ENCODE measurements at regions not wholly inside any gene's neighbourhood (a gene's known extent, or its start where the extent isn't known, plus 50 kb on each side); places are given as distances from the start of the nearest gene placed in this dataset.
"Not testable (repeated sequence)": the region's sequence is repeated elsewhere in the genome, so short reads cannot be mapped to it uniquely, and the experiment has no call there.

- DNase-seq: no peak
These were observed 170.4 kb downstream of the PTPRC start for GRCh38 chr1:198809247-198809646.

- no peak for DNase-seq
These were observed 172.6 kb downstream of the PTPRC start for GRCh38 chr1:198811449-198811848.

- DNase-seq: no peak
These were observed 184.8 kb downstream of the PTPRC start for GRCh38 chr1:198823626-198824025.

DNA sequence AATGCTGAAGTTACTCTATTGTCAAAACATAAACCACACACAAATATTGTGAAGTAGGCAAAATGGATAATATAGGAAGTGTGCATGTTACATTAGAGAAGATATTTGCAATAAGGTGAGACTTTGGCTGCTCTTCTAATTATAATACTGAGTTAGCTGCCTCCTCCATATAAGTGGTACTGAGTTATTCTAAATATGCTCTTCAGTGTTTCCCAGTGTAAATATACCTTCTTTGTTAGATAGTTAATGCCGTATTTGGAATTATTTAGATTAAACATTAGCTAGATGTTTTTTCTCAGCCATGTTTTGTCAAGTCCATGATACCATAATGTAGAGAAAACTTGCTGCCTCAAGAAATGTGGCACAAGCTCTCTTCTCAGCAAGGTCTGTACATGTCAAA lies 186.4 kb downstream of the PTPRC start:
- no peak for DNase-seq

DNA sequence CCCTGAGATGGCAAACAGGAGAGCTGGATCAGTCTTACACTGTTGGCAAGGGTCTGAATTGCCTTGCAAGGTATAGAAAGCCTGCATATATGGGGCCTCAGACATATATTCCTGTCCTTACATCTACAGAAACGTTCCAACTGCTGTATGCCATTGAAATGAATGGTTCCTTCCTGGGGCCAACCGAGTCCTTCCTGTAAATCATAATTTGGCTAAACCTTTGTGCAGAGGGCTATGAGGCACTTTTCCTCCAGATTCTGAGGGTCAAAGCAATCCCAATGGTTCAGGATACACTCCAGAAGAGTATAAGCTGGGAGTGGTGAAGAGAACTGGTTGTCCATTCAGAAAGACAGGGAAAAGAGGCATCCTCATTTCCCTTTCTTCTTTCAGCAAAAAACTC lies 190.5 kb downstream of the PTPRC start:
- DNase-seq: no peak

GRCh38 chr1:198829944-198830343 lies 191.1 kb downstream of the PTPRC start:
- DNase-seq: no peak

- DNase-seq: no peak
These were observed 191.6 kb downstream of the PTPRC start for GRCh38 chr1:198830412-198830811.

- no peak for DNase-seq
These were observed 195.1 kb downstream of the PTPRC start for GRCh38 chr1:198833706-198834503.

DNA sequence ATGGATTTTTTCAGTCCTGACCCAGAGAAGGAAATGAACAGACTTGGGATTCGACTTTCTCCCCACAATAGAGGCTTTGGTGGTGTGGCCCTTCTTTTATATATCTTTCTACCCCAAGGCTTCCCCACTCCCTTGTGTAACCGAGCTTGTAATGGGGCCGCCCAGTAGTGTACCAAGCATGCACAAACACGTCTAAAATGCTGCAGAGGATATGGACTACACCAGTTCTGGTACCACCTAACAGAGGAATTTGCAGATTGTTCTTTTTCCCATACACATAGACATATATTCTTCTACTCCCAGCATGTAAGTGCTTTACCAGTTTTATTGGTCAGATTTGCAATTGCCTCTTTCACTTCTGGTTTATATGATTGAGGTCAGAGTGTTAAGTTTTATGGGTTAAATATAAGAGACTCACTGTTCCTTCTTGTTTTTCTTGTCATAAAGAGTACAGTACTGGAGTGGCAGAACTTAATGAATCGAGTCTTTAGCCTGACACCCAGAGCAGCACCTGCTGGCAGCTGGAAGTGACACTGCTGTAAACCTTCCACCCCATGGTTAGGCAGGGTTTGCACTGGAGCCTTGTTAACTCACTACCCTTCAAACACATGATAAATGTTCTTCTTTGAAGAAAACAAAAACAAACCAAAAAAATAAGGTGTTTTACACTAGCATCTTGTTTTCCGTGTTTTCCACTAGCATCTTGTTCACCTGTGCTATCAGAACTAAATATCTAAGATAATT lies 198.6 kb downstream of the PTPRC start:
- no peak for DNase-seq

GRCh38 chr1:198838022-198838342 lies 199.1 kb downstream of the PTPRC start:
- DNase-seq: no peak

GRCh38 chr1:198841477-198841876 lies 202.6 kb downstream of the PTPRC start:
- DNase-seq: no peak

- no peak for DNase-seq
These were observed 203.8 kb downstream of the PTPRC start for GRCh38 chr1:198842686-198843085.

- DNase-seq: no peak
These were observed 206.4 kb downstream of the PTPRC start for GRCh38 chr1:198845271-198845670.

DNA sequence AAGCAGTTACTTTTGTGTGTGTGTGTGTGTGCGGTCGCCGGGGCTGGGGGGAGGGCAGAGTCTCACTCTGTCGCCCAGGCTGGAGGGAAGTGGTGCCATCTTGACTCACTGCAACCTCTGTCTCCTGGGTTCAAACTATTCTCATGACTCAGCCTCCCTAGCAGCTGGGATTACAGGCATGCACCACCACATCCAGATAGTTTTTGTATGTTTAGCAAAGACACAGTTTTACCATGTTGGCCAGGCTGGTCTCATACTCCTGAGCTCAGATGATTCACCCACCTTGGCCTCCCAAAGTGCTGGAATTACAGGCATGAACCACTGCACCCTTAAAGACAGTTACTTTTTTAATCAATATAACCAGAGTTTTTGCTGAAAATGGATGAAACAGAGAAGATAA lies 207.0 kb downstream of the PTPRC start:
- DNase-seq: no peak

DNA sequence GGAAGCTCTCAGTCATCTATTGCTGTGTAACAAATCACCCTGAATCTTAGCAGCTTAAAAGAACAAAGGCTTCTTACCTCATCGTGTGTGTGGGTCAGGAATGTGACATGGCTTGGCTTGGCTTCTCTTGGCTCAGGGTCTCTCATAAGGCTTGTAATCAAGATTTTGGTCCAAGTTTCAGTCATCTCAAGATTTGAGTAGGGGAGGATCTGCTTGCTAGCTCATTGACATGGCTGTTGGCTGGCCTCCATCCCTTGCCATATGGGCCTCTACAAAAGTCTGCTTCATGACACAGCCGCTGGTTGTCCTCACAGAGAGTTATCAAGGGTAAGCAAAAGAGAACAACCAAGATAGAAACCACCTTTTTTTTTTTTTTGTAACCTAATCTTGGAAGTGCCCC lies 207.7 kb downstream of the PTPRC start:
- no peak for DNase-seq

GRCh38 chr1:198848206-198848605 lies 209.4 kb downstream of the PTPRC start:
- no peak for DNase-seq

GRCh38 chr1:198848649-198849048 lies 209.8 kb downstream of the PTPRC start:
- no peak for DNase-seq

DNA sequence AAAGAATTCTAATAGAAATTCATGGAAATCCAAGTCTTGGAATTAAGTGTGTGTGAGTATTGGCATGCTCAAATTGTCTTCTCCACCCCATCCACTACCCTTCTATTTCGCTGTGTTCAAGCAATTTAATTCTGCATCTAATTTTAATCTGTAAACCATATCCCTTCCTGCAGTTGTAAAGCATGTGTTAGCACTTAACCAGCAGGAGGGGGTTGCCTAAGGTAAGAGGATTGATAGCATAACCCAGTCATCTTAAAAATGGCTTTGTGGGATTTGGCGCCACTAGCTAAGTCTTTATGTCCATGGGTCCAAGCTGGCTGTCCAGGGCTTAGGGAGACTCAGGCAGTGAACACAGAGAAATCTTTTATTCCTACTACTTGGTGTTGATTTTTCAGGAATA lies 210.3 kb downstream of the PTPRC start:
- DNase-seq: no peak

DNA sequence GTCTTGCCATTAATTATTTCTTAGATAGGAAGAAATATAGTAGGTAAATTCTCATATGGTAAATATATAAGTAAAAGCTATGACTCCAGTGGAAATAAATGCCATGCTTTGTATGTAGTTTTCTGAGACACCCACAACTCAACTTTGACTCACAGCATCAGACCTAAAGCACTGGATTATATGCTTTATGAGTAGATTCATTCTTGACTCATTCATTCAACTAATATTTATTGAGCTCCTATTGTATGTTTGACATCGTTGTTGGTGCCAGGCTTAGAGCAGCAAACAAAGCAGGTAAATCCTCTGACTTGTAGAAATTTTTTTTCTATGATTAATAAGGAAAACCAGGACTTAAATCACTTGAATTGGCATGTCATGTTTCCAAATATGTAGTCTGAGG lies 211.4 kb downstream of the PTPRC start:
- no peak for DNase-seq

DNA sequence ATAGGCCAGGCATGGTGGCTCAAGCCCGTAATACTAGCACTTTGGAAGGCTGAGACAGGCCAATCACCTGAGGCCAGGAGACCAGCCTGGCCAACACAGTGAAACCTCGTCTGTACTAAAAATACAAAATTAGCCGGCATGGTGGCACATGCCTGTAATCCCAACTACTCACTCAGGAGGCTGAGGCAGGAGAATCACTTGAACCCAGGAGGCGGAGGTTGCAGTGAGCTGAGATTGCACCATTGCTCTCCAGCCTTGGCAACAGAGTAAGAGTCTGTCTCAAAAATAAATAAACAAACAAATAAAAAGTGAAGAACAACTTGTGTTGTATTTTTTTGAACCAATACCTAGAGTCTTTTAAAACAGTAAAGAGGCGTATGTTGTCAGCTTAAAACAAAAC lies 212.1 kb downstream of the PTPRC start:
- not testable (repeated sequence) for DNase-seq

GRCh38 chr1:198856601-198857000 lies 217.8 kb downstream of the PTPRC start:
- DNase-seq: no peak

DNA sequence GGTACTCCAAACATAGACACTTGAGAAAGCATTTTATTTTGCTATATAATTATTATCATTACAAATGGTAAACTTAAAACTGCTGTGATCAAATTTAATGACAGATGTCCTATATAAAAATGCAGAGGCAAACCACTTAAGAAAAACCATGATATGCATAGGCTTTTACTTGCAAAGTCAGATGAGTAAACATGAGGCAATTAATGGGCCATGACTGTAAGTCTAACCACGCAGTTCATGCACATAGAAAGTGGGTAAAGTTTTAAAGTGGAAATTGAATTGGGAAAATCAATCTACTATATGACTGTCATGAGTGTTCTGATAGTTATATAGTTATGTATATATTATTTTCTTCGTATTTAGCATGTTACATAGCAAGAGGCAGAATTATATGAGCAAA lies 219.2 kb downstream of the PTPRC start:
- no peak for DNase-seq

DNA sequence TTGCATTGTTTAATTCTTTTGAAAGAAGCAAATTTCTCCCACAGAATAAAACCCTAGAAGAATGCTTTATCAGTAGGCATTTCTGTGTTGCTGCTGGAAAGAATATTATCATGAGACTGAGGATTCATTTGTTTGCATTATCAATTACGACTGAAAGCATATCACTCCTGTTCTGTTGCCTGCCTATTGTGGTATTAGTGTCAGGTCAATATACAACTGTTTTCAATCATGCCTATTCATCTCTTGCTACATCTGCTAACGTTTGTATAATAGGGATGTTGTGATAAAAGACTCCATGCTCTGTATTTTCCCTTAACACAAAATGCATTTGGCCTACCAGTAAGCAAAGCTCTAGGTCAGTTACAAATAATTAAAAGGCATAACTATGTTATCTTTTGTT lies 221.5 kb downstream of the PTPRC start:
- DNase-seq: no peak

- DNase-seq: no peak
These were observed 222.8 kb downstream of the PTPRC start for GRCh38 chr1:198861636-198862035.

DNA sequence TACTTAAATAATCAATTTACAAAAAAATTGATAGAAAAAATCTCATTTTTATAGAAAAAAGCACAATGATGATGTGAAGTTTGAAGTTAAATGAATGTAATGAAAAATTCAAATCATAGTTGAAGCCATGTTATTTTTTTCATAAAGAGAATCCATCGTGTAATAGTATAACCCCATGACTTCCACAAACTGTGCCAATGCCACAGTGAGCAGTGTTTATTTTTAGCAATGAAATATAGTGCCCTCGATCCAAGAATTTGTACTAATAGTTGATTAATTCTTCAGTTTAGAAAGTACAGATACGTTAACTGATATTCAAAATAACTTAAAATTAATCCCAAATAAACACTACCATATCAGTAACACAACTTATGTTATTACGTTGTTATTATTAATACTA lies 225.9 kb downstream of the PTPRC start:
- no peak for DNase-seq

All from NCI-H187 treated with DMSO at 0.1 percent for 48 hours (cell line).